Vagina (tissue), 2 donors: ENCODE measurements at regions not wholly inside any gene's neighbourhood (a gene's known extent, or its start where the extent isn't known, plus 50 kb on each side); places are given as distances from the start of the nearest gene placed in this dataset.

ENCODE experiments used
- DNase-seq, 2 donors: peaks; one replicate each; pipeline ENCODE4 v3.0.0-alpha.2; 2017; ENCODE audit errors: extremely low spot score in 2 of 2
- H3K27ac ChIP-seq: fragments of 200-600 bp; sonication (generic); one replicate; pipeline ENCODE4 v1.5.1; 2019
- H3K27me3 ChIP-seq: fragments of 200-600 bp; sonication (generic); one replicate; pipeline ENCODE4 v1.5.1; 2019
- H3K36me3 ChIP-seq, 2 donors: fragments of 200-600 bp; sonication (generic); one replicate each; pipeline ENCODE4 v1.5.1; 2017 to 2019
- H3K4me1 ChIP-seq: fragments of 200-600 bp; sonication (generic); one replicate; pipeline ENCODE4 v1.5.1; 2019
- H3K4me3 ChIP-seq, 2 donors: fragments of 200-600 bp; sonication (generic); 1 replicate in 1 of 2; 2 replicates in 1 of 2; pipeline ENCODE4 v1.5.1; 2016 to 2019
- H3K9me3 ChIP-seq: fragments of 200-600 bp; sonication (generic); one replicate; pipeline ENCODE4 v1.5.1; 2019
- POLR2A ChIP-seq, 2 donors: fragments of 450-650 bp; IDR thresholded peaks; one replicate each; pipeline ENCODE4 v1.6.1; 2017; ENCODE audit warnings: antibody characterized with exemption in 2 of 2, mild to moderate bottlenecking in 2 of 2, moderate library complexity in 2 of 2
- POLR2AphosphoS5 ChIP-seq, 2 donors: sonication (generic); formaldehyde crosslinking; IDR thresholded peaks; one replicate each; pipeline ENCODE4 v1.9.0; 2017; ENCODE audit warnings: antibody characterized with exemption in 2 of 2, mild to moderate bottlenecking in 2 of 2, low read depth in 1 of 2; ENCODE audit not compliant: insufficient read depth in 1 of 2
- intact Hi-C: fragments of 100-400 bp; cut with DNase I; formaldehyde crosslinking; loops from one replicate; pipeline ENCODE4 v1.15.1; 2023
- TF ChIP-seq, protein P1 (sequence below), 3 experiments: fragments of 450-650 bp in 2 of 3; fragments of 200-600 bp in 1 of 3; sonication (generic) in 1 of 3; IDR thresholded peaks; one replicate each; pipeline ENCODE4 v1.5.1; 2017 to 2019; ENCODE audit warnings: antibody characterized with exemption in 3 of 3, mild to moderate bottlenecking in 2 of 3, moderate library complexity in 2 of 3

DNA sequence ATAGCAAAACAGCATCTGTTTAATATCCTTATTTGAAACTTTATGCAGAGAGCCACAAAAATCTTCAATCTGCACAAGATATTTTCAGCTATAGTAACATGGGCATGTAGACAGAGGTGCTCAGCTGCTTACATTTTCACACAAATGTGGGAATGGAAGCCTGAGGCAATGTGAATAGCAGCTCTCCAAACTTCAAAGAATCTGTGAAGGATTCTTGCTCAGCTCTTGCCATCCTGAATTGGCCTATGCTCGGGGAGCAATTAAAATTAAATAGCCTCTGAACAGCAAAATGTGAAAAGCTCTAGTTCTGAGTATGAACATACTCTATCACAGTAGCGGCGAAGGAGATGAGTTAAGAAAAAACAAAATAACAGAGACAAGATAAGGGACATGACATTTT is 1523.8 kb downstream of the PCDH7 start:
- Histone ChIP-seq H3K9me3 (no peaks in the 10 kb centered on the region), H3K27me3 (no peaks in the 10 kb centered on the region), H3K4me1 (no peaks in the 10 kb centered on the region), H3K36me3 (no peaks in the 10 kb centered on the region), H3K4me3 (no peak overlapping the region), H3K27ac (no peak overlapping the region)
- TF ChIP-seq, protein P1, sequence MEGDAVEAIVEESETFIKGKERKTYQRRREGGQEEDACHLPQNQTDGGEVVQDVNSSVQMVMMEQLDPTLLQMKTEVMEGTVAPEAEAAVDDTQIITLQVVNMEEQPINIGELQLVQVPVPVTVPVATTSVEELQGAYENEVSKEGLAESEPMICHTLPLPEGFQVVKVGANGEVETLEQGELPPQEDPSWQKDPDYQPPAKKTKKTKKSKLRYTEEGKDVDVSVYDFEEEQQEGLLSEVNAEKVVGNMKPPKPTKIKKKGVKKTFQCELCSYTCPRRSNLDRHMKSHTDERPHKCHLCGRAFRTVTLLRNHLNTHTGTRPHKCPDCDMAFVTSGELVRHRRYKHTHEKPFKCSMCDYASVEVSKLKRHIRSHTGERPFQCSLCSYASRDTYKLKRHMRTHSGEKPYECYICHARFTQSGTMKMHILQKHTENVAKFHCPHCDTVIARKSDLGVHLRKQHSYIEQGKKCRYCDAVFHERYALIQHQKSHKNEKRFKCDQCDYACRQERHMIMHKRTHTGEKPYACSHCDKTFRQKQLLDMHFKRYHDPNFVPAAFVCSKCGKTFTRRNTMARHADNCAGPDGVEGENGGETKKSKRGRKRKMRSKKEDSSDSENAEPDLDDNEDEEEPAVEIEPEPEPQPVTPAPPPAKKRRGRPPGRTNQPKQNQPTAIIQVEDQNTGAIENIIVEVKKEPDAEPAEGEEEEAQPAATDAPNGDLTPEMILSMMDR (IDR thresholded peaks at IDR 0.05) = no peak
- TF ChIP-seq POLR2A (IDR thresholded peaks at IDR 0.05) (no peak), POLR2AphosphoS5 (IDR thresholded peaks at IDR 0.05; ENCODE audit: insufficient read depth in 1 of 2, low read depth in 1 of 2) (no peak)
- intact Hi-C loops = no loop called here
- DNase-seq = no peak

DNA sequence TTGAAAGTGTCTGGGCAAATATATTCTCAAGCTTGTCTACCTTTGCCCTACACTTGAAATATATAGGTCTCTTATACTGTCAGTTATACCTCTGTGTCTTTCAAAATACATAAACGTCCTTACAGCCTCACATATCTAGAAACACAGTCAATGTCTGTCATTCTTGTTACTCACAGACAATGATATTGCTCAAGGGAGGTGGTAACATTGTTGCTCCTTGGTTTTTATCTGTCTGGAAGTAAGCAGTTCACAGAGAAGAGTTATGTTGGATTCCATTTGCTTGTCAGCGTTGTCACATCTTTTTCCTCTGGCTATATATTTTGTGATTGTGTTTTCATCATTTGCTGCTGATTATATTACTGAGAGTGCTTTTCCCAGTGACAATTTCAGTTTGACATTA is 1528.9 kb downstream of the PCDH7 start:
- no peak overlapping the region for H3K27ac ChIP-seq
- H3K27me3 ChIP-seq = no peaks in the 10 kb centered on the region
- H3K4me1 ChIP-seq = no peaks in the 10 kb centered on the region
- DNase-seq = no peak
- H3K4me3 ChIP-seq = no peak overlapping the region
- H3K36me3 ChIP-seq = no peaks in the 10 kb centered on the region
- intact Hi-C loops = no loop called here
- no peak for TF ChIP-seq POLR2AphosphoS5 (IDR thresholded peaks at IDR 0.05; ENCODE audit: insufficient read depth in 1 of 2, low read depth in 1 of 2)
- TF ChIP-seq, protein P1 (IDR thresholded peaks at IDR 0.05) = no peak
- TF ChIP-seq POLR2A (IDR thresholded peaks at IDR 0.05) = no peak
- no peaks in the 10 kb centered on the region for H3K9me3 ChIP-seq

DNA sequence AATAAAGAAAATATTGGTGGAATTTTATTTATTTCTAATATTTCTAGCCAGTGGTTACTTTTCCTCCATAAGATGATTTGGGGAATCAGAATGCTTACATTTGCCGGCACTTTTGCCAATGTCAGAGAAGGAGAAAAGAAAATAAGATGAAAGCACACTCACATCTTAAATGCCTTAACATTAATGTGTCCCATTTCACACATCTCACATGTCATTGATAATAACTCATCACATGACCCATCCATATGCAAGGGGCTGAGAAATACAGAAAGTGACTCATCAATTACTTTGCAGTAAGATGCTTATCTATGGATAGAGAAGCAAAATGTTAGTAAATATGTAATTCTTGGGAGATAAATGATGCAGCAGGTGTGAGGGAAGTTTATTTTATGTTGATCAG is 1531.0 kb downstream of the PCDH7 start:
- intact Hi-C loops = no loop called here
- Histone ChIP-seq H3K36me3 (no peaks in the 10 kb centered on the region), H3K4me3 (no peak overlapping the region), H3K9me3 (no peaks in the 10 kb centered on the region), H3K27ac (no peak overlapping the region), H3K4me1 (no peaks in the 10 kb centered on the region), H3K27me3 (no peaks in the 10 kb centered on the region)
- TF ChIP-seq POLR2AphosphoS5 (IDR thresholded peaks at IDR 0.05; ENCODE audit: insufficient read depth in 1 of 2, low read depth in 1 of 2) = no peak
- TF ChIP-seq, protein P1 (IDR thresholded peaks at IDR 0.05) = no peak
- no peak for TF ChIP-seq POLR2A (IDR thresholded peaks at IDR 0.05)
- no peak for DNase-seq

DNA sequence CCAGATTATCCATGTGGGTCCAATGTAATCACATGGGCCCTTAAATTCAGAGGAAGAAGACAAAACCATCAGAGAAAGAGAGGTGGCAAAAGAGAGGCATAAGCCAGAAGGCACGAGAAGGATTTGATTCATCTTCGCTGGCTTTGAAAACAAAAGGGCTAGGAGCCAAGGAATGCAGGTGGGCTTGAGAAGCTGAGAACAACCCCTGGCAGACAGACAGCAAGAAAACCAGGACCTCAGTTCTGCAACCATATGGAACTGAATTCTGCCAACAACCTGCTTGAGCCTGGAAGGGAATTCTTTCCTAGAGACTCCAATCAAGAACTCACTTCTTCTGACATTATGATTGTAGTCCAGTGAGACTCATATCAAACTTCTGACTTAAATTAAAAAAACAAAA is 1531.8 kb downstream of the PCDH7 start:
- no peaks in the 10 kb centered on the region for H3K9me3 ChIP-seq
- H3K27ac ChIP-seq = no peak overlapping the region
- DNase-seq = no peak
- H3K36me3 ChIP-seq = no peaks in the 10 kb centered on the region
- TF ChIP-seq POLR2A (IDR thresholded peaks at IDR 0.05) (no peak), POLR2AphosphoS5 (IDR thresholded peaks at IDR 0.05; ENCODE audit: insufficient read depth in 1 of 2, low read depth in 1 of 2) (no peak)
- TF ChIP-seq, protein P1 (IDR thresholded peaks at IDR 0.05) = no peak
- intact Hi-C loops = no loop called here
- no peaks in the 10 kb centered on the region for H3K4me1 ChIP-seq
- no peak overlapping the region for H3K4me3 ChIP-seq
- H3K27me3 ChIP-seq = no peaks in the 10 kb centered on the region

DNA sequence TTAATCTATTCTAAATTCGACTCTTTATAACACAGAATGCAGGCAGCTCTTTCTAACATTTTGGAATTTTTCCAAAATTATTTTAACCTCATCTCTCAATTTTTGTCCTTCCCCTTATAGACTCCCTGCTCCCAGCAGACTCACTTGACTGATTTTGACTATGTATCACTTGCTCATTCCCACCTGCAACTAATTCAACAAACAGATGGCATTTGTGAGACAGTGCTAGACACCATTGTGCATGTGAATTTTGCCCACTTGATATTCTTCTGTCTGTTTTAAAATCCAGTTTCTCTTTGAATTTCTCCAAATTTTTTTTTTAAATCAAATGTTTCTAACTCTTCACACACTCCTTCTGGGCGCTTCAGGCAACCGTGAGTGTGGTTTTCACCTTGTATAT is 1534.0 kb downstream of the PCDH7 start:
- DNase-seq = no peak
- Histone ChIP-seq H3K9me3 (no peaks in the 10 kb centered on the region), H3K27me3 (no peaks in the 10 kb centered on the region), H3K4me1 (no peaks in the 10 kb centered on the region), H3K36me3 (no peaks in the 10 kb centered on the region), H3K27ac (no peak overlapping the region), H3K4me3 (no peak overlapping the region)
- TF ChIP-seq, protein P1 (IDR thresholded peaks at IDR 0.05) = no peak
- TF ChIP-seq POLR2AphosphoS5 (IDR thresholded peaks at IDR 0.05; ENCODE audit: insufficient read depth in 1 of 2, low read depth in 1 of 2) (no peak), POLR2A (IDR thresholded peaks at IDR 0.05) (no peak)
- intact Hi-C loops = no loop called here
